Upper lobe of left lung (tissue), 4 donors: ENCODE measurements at regions not wholly inside any gene's neighbourhood (a gene's known extent, or its start where the extent isn't known, plus 50 kb on each side); places are given as distances from the start of the nearest gene placed in this dataset.

Experiments used
- EP300 ChIP-seq, 4 donors: sonication (generic); formaldehyde crosslinking; IDR thresholded peaks; one replicate each; pipeline ENCODE4 v1.5.1; 2017; ENCODE audit warnings: antibody characterized with exemption in 4 of 4, control low read depth in 2 of 4
- POLR2A ChIP-seq, 4 donors: fragments of 450-650 bp; IDR thresholded peaks; one replicate each; pipeline ENCODE4 v1.5.1; 2016 to 2017; ENCODE audit warnings: antibody characterized with exemption in 4 of 4, mild to moderate bottlenecking in 2 of 4
- POLR2AphosphoS5 ChIP-seq, 2 donors: sonication (generic); formaldehyde crosslinking; IDR thresholded peaks; one replicate each; pipeline ENCODE4 v1.5.1; 2017; ENCODE audit warnings: antibody characterized with exemption in 2 of 2
- TF ChIP-seq, protein P1 (sequence below), 6 experiments: fragments of 450-650 bp in 4 of 6; fragments of 200-600 bp in 2 of 6; sonication (generic) in 2 of 6; IDR thresholded peaks; one replicate each; pipeline ENCODE4 v1.5.1; 2016 to 2019; ENCODE audit warnings: antibody characterized with exemption in 6 of 6

GRCh38 chr2:180177534-180177933, 170.4 kb upstream of the CWC22 start:
- TF ChIP-seq, protein P1, sequence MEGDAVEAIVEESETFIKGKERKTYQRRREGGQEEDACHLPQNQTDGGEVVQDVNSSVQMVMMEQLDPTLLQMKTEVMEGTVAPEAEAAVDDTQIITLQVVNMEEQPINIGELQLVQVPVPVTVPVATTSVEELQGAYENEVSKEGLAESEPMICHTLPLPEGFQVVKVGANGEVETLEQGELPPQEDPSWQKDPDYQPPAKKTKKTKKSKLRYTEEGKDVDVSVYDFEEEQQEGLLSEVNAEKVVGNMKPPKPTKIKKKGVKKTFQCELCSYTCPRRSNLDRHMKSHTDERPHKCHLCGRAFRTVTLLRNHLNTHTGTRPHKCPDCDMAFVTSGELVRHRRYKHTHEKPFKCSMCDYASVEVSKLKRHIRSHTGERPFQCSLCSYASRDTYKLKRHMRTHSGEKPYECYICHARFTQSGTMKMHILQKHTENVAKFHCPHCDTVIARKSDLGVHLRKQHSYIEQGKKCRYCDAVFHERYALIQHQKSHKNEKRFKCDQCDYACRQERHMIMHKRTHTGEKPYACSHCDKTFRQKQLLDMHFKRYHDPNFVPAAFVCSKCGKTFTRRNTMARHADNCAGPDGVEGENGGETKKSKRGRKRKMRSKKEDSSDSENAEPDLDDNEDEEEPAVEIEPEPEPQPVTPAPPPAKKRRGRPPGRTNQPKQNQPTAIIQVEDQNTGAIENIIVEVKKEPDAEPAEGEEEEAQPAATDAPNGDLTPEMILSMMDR (IDR thresholded peaks at IDR 0.05) = no peak
- TF ChIP-seq EP300 (IDR thresholded peaks at IDR 0.05) = no peak
- TF ChIP-seq POLR2AphosphoS5 (IDR thresholded peaks at IDR 0.05) = no peak
- no peak for TF ChIP-seq POLR2A (IDR thresholded peaks at IDR 0.05)
